A673 (cell line): ENCODE measurements at regions not wholly inside any gene's neighbourhood (a gene's known extent, or its start where the extent isn't known, plus 50 kb on each side); places are given as distances from the start of the nearest gene placed in this dataset.

Source experiments
- BruUV-seq: library from RNA; stranded (reverse); fragments of 400-500 nt; replicated peaks from 2 replicates; lab custom pipeline; 2021; lab: Mats Ljungman, UMichigan
- CTCF ChIA-PET: fragments of 300-600 bp; sonication (Branson Sonifier 250); formaldehyde crosslinking; loops from one replicate; lab custom pipeline; 2022; ENCODE audit warnings: antibody characterized with exemption; lab: Charles Lee
- POLR2A ChIA-PET: fragments of 300-600 bp; sonication (Branson Sonifier 250); formaldehyde crosslinking; loops from one replicate; lab custom pipeline; 2022; ENCODE audit warnings: antibody characterized with exemption; ENCODE audit not compliant: low non-redundant PET; lab: Charles Lee
- DNase-seq: peaks from one replicate; pipeline ENCODE4 v3.0.0-alpha.2; 2015; ENCODE audit warnings: low spot score
- H3K27ac ChIP-seq: fragments of 200-600 bp; sonication (generic); 2 replicates; pipeline ENCODE4 v1.5.1; 2016; ENCODE audit warnings: mixed run types, low read depth, mild to moderate bottlenecking, mixed read lengths, antibody characterized with exemption, low read length; ENCODE audit not compliant: poor library complexity, severe bottlenecking
- H3K27me3 ChIP-seq: fragments of 200-600 bp; sonication (generic); replicated peaks from 2 replicates; pipeline ENCODE4 v1.6.1; 2017; ENCODE audit warnings: mixed run types, low read depth, mild to moderate bottlenecking, mixed read lengths, antibody characterized with exemption, low read length; ENCODE audit not compliant: insufficient read depth, poor library complexity
- H3K36me3 ChIP-seq: fragments of 200-600 bp; sonication (generic); 2 replicates; pipeline ENCODE4 v1.6.1; 2016; ENCODE audit warnings: mixed run types, mild to moderate bottlenecking, mixed read lengths, antibody characterized with exemption, low read length; ENCODE audit not compliant: insufficient read depth, poor library complexity, severe bottlenecking
- H3K4me1 ChIP-seq: fragments of 200-600 bp; sonication (generic); 2 replicates; pipeline ENCODE4 v1.6.1; 2017; ENCODE audit warnings: mixed run types, mild to moderate bottlenecking, mixed read lengths, antibody characterized with exemption, low read length; ENCODE audit not compliant: insufficient read depth, poor library complexity, severe bottlenecking
- H3K4me3 ChIP-seq: fragments of 200-600 bp; sonication (generic); 2 replicates; pipeline ENCODE4 v1.5.1; 2016; ENCODE audit warnings: low read depth, mixed run types, mild to moderate bottlenecking, mixed read lengths, low read length; ENCODE audit not compliant: poor library complexity, severe bottlenecking
- H3K9me3 ChIP-seq: fragments of 200-600 bp; sonication (generic); 2 replicates; pipeline ENCODE4 v1.6.1; 2016; ENCODE audit warnings: mixed run types, low read depth, mild to moderate bottlenecking, mixed read lengths, antibody characterized with exemption, low read length; ENCODE audit not compliant: poor library complexity, severe bottlenecking
- CTCF ChIP-seq: fragments of 300-800, 200-600 bp; sonication (generic); conservative IDR thresholded peaks from 2 replicates; pipeline ENCODE4 v1.5.1; 2017; ENCODE audit warnings: low read depth, mild to moderate bottlenecking, antibody characterized with exemption, low read length, moderate library complexity, mixed read lengths
- EZH2 ChIP-seq: fragments of 200-600 bp; sonication (generic); IDR thresholded peaks from 2 replicates; pipeline ENCODE4 v1.6.1; 2017; ENCODE audit warnings: borderline replicate concordance, low read depth, mild to moderate bottlenecking, mixed read lengths, antibody characterized with exemption, low read length; ENCODE audit not compliant: poor library complexity, severe bottlenecking
- intact Hi-C: fragments of 100-400 bp; cut with micrococcal nuclease; formaldehyde crosslinking; loops from one replicate; pipeline ENCODE4 v1.10.0; 2022; ENCODE audit not compliant: unreplicated experiment

GRCh38 chr1:166590161-166590560, 249.1 kb upstream of the POGK start:
- no peaks in the 10 kb centered on the region for H3K36me3 ChIP-seq
- no peaks in the 10 kb centered on the region for H3K9me3 ChIP-seq
- POLR2A ChIA-PET, result no interaction called here
- no peaks in the 10 kb centered on the region for H3K4me1 ChIP-seq
- no TSS peak for BruUV-seq
- CTCF ChIA-PET, result interaction anchor here (0.5 kb wide), 1 partner anchor 39 kb away, joined by 3 read pairs; no protein-coding TSS in a partner anchor
- no peak for TF ChIP-seq EZH2
- TF ChIP-seq CTCF, result no peak
- H3K4me3 ChIP-seq, result no peak overlapping the region
- H3K27me3 ChIP-seq, result peaks cover 4% of the 10 kb centered on the region
- intact Hi-C loops, result no loop called here
- no peak overlapping the region for H3K27ac ChIP-seq
- DNase-seq, result no peak

- no peak for TF ChIP-seq CTCF
- TF ChIP-seq EZH2, result no peak
- no peak overlapping the region for H3K4me3 ChIP-seq
- no peak for DNase-seq
- H3K4me1 ChIP-seq, result no peaks in the 10 kb centered on the region
- H3K27me3 ChIP-seq, result no peaks in the 10 kb centered on the region
- no TSS peak for BruUV-seq
- H3K27ac ChIP-seq, result no peak overlapping the region
- no peaks in the 10 kb centered on the region for H3K9me3 ChIP-seq
- ChIA-PET POLR2A (no interaction called here), CTCF (no interaction called here)
- H3K36me3 ChIP-seq, result no peaks in the 10 kb centered on the region
- intact Hi-C loops, result no loop called here
Observed at GRCh38 chr1:166594646-166595045, 244.6 kb upstream of the POGK start.

- H3K27ac ChIP-seq, result no peak overlapping the region
- H3K36me3 ChIP-seq, result no peaks in the 10 kb centered on the region
- POLR2A ChIA-PET, result no interaction called here
- BruUV-seq, result no TSS peak
- H3K4me3 ChIP-seq, result no peak overlapping the region
- no peaks in the 10 kb centered on the region for H3K27me3 ChIP-seq
- no peaks in the 10 kb centered on the region for H3K9me3 ChIP-seq
- TF ChIP-seq CTCF, result no peak
- TF ChIP-seq EZH2, result no peak
- DNase-seq, result no peak
- H3K4me1 ChIP-seq, result no peaks in the 10 kb centered on the region
- intact Hi-C loops, result no loop called here
- CTCF ChIA-PET, result no interaction called here
Observed at GRCh38 chr1:166597516-166597915, 241.8 kb upstream of the POGK start.
